ENCODE measurements at regions not wholly inside any gene's neighbourhood (a gene's known extent, or its start where the extent isn't known, plus 50 kb on each side); places are given as distances from the start of the nearest gene placed in this dataset.
"Not testable (repeated sequence)": the region's sequence is repeated elsewhere in the genome, so short reads cannot be mapped to it uniquely, and the experiment has no call there.

DNA sequence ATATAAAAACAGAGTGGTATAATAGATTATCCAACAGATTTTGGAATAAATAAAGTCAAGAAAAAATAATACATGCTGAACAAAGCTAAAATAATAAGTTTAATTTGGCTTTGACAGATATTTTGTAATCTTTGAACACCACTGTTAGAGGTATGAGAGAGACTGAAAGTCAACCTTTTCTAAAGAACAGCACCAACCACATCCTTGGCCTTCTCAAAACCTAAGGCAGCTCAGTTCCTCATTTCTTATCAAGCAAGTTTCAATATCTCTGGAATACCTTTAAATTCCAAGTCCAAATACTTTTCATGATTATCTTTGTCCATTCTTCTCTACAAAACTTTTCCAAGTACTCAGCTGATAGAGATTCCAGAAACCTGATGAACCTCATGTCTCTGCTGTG is 1603.8 kb downstream of the CDH8 start:
- no peak for DNase-seq (ENCODE audit: low read depth in 3 of 3, low spot score in 2 of 3)

DNA sequence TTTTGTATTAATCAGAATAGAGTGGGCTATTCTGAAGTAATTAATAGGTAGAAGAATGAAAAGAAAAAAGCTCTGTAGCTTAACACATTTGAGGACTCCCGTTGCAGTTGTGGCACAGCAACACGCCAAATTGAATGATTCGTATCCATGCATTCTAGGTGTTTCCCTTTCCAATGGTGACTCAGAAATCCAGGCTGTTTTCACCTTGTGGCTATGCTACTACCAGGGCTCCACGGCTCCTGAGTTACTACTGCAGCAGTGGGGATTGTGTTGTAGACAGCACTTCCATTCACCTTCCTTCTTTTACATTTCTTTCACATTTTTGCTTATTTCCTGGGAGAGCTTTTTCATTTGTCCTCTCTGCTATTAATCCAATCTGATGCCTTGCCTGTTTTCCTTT is 1616.4 kb downstream of the CDH8 start:
- no peak for DNase-seq (ENCODE audit: low read depth in 3 of 3, low spot score in 2 of 3)

DNA sequence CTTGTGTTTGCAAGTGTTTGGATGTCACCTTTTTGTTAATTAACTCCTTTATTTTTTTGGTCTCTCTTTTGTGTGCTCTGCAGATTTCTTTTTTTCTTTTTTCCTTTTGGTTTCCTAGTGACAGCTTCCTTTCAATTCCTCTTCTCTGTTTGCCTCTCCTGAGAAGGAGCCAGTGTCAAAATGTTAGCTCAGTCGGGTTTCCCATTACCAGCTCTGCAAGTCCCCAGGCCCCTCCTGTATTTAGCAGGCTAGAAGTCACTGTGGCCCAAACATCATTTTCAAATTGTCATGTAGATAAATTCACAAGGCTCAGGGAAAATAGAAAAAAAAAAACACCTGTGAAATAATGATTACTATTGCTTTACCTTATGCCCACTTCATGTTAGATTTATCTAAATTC is 1621.6 kb downstream of the CDH8 start:
- DNase-seq (ENCODE audit: low read depth in 3 of 3, low spot score in 2 of 3), result no peak

DNA sequence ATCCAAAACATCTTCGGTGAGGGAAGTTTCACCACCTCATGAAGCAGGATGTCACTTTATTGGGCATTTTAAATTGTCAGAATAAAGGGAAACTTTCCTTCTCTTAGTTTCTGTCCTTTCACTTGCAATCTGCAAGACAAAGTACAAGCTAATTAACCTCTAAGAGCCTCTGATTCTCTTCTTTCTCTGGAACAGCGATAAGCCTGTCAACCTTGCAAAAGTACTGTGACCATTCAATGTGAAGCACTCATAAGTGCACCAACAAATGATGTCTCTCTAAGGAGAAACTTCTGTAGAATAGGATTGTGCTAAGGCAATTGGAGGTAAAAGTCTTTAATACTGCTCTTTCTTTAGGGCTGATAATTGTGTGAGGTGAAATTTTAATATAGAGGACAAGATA is 1622.3 kb downstream of the CDH8 start:
- no peak for DNase-seq (ENCODE audit: low read depth in 3 of 3, low spot score in 2 of 3)

DNA sequence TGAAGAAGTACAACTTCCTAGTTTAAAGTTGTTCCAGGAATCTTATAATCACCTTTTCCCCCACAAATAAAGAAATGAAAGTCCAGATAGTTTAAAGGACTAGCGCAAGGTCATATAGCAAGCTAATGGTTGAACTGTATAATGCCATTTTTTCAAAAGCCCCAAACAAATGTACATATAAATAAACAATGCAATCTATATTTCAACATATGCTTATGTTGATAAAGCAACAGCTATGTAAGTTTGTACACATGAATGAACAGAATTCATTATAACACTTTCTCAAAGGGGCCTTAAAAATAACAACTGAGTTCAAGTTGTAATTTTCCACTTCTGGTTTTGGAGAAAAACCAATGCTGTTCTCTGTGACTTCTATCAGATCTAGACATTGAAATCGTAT is 1628.6 kb downstream of the CDH8 start:
- DNase-seq (ENCODE audit: low read depth in 3 of 3, low spot score in 2 of 3), result no peak

DNA sequence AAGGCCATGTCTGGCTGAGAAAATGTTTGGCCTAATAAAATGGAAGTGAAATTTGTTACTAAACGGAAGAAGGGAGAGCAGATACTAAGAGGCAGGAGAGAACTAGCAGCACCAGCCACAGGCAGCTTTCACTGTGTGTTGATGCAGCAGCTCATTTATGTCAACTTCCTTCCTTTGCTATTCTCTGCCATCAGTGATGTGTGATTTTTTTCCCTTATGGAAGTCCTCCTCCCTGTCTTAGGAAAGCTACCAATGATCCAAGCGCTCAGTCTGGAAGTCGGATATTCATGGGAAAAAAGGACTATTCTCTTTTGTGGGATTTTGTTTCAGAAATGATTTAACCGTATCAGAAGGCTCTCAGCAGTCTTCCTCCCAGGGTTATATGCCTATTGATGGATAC is 1629.2 kb downstream of the CDH8 start:
- DNase-seq (ENCODE audit: low read depth in 3 of 3, low spot score in 2 of 3), result no peak

DNA sequence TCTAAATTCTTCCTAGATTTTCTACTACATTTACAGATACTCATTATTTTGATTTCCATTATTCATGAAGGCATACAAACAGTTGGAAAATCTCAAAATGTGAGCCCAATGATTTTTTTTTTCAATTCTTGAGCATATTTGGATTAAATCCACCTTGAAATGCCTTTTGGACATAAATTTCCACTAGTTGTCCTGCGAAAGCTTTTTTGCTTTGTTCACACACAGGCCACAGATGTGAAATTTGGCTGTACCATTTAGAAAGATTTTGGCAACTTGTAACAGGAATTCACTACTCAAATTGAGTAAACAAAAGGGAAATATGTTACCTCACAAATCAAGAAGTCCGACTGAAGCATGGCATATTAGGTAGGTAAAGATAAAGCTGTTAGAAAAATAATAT is 1631.0 kb downstream of the CDH8 start:
- DNase-seq (ENCODE audit: low read depth in 3 of 3, low spot score in 2 of 3), result no peak

DNA sequence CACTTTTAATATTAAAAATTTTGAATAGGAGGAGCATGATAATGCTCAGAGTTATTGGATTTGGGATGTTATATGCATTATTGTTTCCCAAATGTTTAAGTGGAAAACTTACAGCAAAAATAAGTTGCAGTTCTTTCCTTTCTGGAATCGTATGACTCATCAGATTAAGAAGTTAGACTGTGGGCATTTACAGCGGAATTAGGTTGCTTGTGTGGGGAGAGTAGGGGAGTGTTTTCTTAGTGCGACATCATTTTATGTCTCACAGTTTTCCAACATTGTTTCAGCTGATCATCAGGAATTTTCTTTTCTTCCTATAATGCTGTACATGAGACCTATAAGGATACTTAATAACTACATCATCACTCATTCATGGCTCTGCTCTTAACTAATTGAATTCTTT is 1631.8 kb downstream of the CDH8 start:
- DNase-seq (ENCODE audit: low read depth in 3 of 3, low spot score in 2 of 3), result no peak

DNA sequence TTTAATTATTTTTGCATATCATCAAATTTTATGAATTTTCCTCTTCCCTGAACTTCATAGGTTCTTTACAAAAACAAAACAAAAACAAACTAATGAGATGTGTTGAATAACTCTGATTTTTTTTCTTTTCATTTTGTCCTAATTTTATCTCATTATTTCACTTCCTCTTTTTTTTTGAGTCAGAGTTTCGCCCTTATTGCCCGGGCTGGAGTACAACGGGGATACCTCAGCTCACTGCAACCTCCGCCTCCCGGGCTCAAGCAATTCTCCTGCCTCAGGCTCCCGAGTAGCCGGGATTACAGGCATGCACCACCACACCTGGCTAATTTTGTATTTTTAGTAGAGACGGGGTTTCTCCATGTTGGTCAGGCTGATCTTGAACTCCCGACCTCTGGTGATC is 1633.3 kb downstream of the CDH8 start:
- DNase-seq (ENCODE audit: low read depth in 3 of 3, low spot score in 2 of 3), result not testable (repeated sequence)

DNA sequence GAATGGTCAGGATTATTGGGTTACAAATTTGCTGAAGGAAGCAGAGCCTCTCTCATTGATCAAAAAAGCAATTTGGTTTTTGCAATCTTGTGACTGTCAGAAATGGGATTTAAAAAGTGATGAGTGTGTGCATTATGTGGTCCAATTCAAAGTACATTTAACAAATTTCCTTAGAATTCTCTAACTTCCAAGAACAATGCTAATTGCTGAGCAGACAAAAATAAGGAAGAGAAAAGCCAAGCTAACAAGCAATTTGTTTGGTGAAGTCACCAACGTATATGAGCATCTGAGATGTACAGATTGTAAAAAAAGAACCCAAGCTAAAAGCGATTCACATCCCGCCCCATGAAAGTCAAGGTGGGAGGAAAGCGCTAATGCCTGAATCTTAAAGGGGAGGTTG is 1643.9 kb downstream of the CDH8 start:
- no peak for DNase-seq (ENCODE audit: low read depth in 3 of 3, low spot score in 2 of 3)

DNA sequence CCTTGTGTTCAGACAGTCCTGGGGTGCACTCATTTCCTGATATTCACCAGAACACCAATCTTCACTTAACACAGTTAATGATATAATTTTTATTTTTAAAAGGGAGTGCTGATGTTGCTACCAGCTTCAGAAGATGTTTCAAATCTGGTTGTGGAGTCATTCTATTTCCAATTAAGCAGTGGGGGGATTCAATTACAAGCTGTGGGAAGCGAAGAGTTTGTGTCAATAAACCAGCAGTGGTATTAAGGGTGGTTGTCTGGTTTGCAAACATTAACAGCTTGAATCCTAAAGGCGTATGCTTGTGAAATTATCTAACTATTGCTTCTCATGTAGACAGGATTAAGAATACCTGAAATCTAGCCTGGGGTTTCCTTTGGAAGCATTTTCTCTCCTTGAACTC is 1637.5 kb upstream of the GOT2 start:
- no peak for DNase-seq (ENCODE audit: low read depth in 3 of 3, low spot score in 2 of 3)

DNA sequence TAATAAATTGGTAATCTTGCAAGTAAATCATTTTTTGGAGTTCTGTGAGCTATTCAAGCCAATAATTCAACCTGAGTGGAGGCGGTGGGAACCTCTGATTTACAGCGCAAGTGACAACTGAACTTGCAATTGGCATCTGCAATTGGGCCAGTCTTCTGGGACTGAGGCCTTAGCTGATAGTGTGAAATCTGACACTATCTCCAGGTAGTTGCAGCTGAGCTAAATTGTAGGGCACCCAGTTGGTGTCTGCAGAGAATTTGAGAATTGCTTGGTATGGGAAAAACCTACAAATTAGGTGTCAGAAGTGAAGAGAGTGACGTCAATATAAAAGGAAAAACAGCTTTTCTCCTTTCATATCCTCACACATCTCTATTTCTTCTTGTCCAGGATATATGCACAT is 1633.6 kb upstream of the GOT2 start:
- no peak for DNase-seq (ENCODE audit: low read depth in 3 of 3, low spot score in 2 of 3)

DNA sequence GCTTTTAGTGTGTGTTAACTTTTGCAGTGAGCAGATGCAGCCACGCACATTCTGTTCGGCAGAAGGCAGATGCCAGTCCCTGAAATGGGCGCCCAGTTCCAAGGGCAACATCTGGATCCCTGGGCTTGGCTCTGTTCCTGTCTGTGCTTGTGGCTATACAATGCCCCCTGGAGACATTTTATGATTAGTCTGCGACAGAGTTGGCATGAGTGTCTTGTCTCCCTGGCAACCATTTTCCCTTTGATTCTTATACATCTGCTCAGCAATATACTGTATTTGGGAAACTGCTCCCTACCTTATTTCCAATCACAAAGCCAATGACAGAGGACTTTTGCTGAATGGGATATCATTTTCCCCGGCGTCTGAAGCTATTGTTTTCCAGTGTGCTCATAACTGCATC is 1629.5 kb upstream of the GOT2 start:
- no peak for DNase-seq (ENCODE audit: low read depth in 3 of 3, low spot score in 2 of 3)

DNA sequence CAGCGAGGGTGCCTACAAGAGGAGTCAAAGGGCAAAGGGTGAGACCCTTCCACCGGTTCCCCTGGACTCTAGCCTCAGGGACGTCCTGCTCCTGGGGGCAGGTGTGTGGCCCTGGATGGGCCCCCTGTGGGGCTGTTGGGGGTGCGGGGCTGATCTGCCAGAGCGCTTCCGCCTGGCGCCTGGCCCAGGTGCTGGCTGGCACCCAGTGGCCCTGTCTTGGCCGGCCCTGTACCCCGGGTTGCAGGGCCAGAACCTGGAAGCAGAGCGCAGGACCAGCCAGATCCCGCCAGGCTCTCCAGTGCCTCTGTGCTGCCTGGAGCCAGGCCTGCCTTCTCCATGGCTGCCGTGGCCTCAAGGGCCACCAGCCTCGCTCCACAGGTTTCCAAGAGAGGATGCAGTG is 1625.8 kb upstream of the GOT2 start:
- not testable (repeated sequence) for DNase-seq (ENCODE audit: low read depth in 3 of 3, low spot score in 2 of 3)

DNA sequence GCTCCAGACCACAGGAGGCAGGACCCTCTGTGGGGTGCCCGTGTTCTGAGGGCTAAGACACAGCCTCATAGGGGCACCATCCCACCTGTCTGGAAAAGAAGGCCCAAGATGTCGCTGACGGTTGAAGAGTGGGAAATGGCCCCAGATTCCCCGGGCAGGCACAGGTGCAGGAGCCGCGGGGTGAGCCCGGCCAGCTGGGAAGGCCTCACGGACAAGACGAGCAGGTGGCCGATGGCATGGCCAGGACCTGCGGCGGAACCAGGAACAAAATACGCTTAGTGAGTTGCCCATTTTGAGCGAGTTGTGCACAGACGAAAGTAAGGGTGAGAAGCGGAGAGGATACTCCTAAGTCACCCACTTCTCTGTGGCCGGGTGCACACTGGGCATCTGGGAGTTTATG is 1625.3 kb upstream of the GOT2 start:
- DNase-seq (ENCODE audit: low read depth in 3 of 3, low spot score in 2 of 3), result not testable (repeated sequence)

DNA sequence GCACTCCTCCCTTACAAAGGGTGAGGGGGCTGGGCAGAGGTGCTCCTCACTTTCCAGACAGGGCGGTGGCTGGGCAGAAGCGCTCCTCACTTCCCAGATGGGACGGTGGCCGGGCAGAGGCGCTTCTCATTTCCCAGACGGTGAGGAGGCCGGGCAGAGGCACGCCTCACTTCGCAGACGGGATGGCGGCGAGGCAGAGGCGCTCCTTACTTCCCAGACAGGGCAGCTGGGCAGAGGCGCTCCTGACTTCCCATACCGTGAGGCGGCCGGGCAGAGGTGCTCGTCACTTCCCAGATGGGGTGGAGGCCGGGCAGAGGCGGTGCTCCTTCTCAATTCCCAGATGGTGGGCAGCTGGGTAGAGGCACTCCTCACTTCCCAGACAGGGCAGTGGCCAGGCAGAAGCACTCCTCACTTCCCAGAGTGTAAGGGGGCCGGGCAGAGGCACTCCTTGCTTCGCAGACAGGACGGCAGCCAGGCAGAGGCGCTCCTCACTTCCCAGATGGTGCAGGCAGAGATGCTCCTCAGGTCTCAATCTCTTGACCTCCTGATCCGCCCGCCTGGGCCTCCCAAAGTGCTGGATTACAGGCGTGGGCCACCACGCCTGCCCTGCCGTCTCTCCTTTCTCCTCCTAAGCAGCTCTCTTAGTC is 1623.9 kb upstream of the GOT2 start:
- not testable (repeated sequence) for DNase-seq (ENCODE audit: low read depth in 3 of 3, low spot score in 2 of 3)

DNA sequence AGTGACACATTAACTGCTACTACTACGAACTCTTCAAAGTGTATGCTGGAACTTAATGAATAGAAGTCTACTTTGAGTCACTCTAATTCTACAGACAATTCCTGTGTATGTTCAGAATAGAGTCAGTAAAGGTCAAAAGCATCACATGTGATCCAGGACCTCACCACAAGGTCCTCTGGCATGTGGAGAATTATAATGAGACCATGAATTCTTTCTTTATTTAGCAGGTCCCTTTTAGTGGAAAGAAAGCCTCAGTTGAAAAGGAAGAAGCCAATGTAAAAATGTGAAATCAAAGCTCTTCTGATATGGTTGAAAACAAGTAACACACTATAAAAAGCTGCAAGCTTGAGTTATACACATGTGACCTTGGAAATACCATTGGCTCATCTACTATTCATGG is 1612.1 kb upstream of the GOT2 start:
- no peak for DNase-seq (ENCODE audit: low read depth in 3 of 3, low spot score in 2 of 3)

DNA sequence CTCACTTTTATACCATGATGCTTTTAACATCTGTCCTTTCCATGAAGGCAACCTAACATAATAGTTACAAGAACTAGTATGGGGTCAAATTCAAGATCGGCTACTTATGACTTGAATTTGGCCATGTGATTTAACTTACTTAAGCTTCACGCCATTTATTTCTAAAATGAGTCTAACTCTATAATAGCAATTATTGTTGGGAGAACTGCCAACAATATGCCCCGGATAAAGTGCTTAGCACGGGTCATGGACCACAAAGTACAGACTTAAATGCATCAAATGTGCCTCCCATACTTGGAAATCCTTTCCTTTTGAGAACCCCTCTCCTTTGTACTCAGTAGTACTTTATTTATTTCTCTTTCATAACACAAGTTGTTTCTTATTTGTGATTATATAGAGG is 1603.6 kb upstream of the GOT2 start:
- no peak for DNase-seq (ENCODE audit: low read depth in 3 of 3, low spot score in 2 of 3)

DNA sequence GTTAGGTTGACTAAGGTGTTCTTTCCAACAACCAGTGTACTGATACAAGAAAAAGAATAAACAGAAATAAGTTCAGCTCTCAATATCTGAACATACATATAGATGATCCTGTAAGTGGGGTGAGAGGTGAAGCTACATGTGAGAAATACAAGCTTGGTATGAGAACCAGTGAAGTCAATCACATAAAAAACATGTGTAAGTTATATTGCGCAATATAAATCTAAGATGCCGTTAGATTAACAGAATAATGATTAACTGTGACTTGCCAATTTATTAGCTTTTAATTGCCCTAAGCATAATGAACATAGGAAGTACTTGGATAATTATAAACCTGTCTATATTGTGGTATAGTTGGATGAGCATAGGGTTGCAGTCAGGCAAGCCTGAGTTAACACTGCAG is 1597.1 kb upstream of the GOT2 start:
- no peak for DNase-seq (ENCODE audit: low read depth in 3 of 3, low spot score in 2 of 3)

DNA sequence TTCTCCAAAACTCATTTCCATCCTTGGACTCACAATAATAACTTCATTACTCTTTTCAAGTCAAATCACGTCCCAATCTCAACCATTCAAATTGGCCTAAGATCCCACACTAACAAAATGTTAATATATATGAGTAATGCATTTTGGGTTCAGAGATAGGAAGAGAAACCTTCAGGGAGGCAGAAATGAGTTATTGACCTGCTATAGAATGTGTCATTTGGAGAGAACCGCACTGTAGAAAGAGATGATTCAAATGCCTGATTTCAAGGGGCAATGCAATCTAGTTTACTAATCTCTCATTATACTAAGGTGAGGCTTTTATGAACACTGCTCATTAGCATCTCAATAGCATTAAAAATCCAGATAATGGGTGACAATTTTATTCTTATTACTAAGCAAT is 1595.0 kb upstream of the GOT2 start:
- no peak for DNase-seq (ENCODE audit: low read depth in 3 of 3, low spot score in 2 of 3)

DNA sequence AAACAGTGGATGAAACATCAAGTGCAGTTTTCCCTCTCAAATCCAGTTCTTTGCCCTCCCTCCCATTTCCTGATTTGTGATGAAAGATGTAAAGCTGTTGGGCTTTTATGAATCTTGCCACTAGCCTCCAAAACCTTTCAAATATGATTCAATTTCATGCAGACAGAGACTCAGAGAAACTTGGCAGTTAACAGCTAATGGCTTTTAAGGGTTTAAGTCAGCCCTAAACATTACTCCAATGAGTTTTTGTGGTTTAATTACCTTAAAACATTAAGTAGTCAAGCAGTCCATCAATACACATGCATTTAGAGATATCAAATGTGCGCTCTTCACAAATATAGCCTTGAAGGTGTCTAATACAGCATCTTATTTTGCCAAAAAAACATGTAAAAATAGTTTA is 1594.0 kb upstream of the GOT2 start:
- DNase-seq (ENCODE audit: low read depth in 3 of 3, low spot score in 2 of 3), result no peak

DNA sequence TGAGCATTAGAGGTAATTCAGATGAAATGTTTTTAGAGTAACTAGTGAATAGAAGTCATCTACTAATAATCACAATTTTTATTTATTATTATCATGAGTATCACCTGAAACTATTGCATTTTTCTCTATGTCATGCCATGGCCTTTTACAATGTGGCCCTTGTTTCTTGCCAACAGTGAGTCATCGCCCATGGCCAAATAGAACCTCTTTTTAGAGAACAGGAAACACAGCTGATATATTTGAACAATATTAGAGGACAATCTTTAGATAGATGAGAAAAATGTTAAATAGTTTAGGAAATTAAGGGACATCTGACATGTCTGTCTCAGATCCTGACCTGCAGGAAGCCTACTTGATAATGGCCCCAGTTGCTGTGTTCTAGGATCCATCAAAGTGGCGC is 1584.4 kb upstream of the GOT2 start:
- no peak for DNase-seq (ENCODE audit: low read depth in 3 of 3, low spot score in 2 of 3)

DNA sequence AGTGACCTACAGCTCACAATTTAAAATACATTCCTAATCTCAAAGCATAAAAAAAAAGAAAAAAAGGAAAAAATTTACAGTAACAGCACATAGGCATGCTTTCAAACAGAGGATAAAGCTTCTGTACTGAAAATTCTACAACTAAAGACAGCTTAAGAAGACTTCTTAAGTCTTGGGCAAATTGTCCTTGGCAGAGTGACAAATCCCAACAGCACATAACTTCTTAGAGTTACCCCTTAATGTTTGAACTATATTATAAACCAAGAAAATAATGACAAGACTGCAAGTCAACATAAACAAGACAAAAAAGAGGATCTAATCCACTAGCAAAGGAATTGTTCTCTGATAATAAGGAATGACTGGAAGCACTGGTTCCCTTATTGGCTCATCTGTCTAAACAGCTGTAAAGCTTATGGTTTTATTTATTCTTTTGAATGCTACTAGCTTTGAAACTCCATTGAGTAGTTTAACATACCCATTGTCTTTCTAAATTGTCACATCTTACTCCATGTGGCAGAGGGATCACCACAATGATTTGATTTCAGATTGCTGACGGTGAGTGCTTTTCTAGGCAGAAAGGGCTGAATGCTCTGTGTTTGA is 1576.8 kb upstream of the GOT2 start:
- no peak for DNase-seq (ENCODE audit: low read depth in 3 of 3, low spot score in 2 of 3)

All from right renal cortex interstitium (tissue), 3 donors.